Heart left ventricle (tissue), 16 donors: ENCODE measurements at regions not wholly inside any gene's neighbourhood (a gene's known extent, or its start where the extent isn't known, plus 50 kb on each side); places are given as distances from the start of the nearest gene placed in this dataset.

Experiments
- ATAC-seq, 4 donors: fragments of 200-7000 bp; cut with Tn5 transposase; one replicate each; pipeline ENCODE4 v1.9.1; 2020 to 2022; ENCODE audit warnings: moderate library complexity in 4 of 4, mild to moderate bottlenecking in 3 of 4, moderate number of reproducible peaks in 1 of 4
- DNase-seq, 5 donors: peaks; one replicate each; pipeline ENCODE4 v3.0.0-alpha.2; 2020
- H3K27ac ChIP-seq, 12 donors: fragments of 200-600 bp; sonication (generic) in 4 of 12; one replicate each; pipeline versions ENCODE4 v1.5.0 to v1.8.0; 2016 to 2022; ENCODE audit warnings: mild to moderate bottlenecking in 2 of 12
- H3K27me3 ChIP-seq, 9 donors: fragments of 200-600 bp; sonication (generic) in 2 of 9; one replicate each; pipeline versions ENCODE4 v1.5.1 to v1.8.0; 2016 to 2022; ENCODE audit warnings: mild to moderate bottlenecking in 3 of 9
- H3K36me3 ChIP-seq, 9 donors: fragments of 200-600 bp; sonication (generic) in 2 of 9; one replicate each; pipeline versions ENCODE4 v1.5.0 to v1.8.0; 2018 to 2022; ENCODE audit warnings: mild to moderate bottlenecking in 2 of 9
- H3K4me1 ChIP-seq, 12 donors: fragments of 200-600 bp; sonication (generic) in 4 of 12; one replicate each; pipeline versions ENCODE4 v1.5.0 to v1.8.0; 2016 to 2022; ENCODE audit warnings: mild to moderate bottlenecking in 3 of 12
- H3K4me3 ChIP-seq, 12 donors: fragments of 200-600 bp; sonication (generic) in 4 of 12; one replicate each; pipeline versions ENCODE4 v1.5.0 to v1.8.0; 2017 to 2022; ENCODE audit warnings: mild to moderate bottlenecking in 9 of 12, moderate library complexity in 4 of 12
- H3K9me3 ChIP-seq, 12 donors: fragments of 200-600 bp; sonication (generic) in 4 of 12; one replicate each; pipeline versions ENCODE4 v1.5.0 to v1.8.0; 2016 to 2022; ENCODE audit warnings: mild to moderate bottlenecking in 1 of 12
- CTCF ChIP-seq, 12 donors: fragments of 200-600 bp; sonication (generic) in 4 of 12; IDR thresholded peaks; one replicate each; pipeline versions ENCODE4 v1.5.0 to v1.8.0; 2018 to 2022; ENCODE audit warnings: antibody characterized with exemption in 12 of 12, mild to moderate bottlenecking in 5 of 12
- POLR2A ChIP-seq, 2 donors: fragments of 450-650 bp; IDR thresholded peaks; one replicate each; pipeline ENCODE4 v1.6.1; 2017; ENCODE audit warnings: antibody characterized with exemption in 2 of 2, mild to moderate bottlenecking in 2 of 2, moderate library complexity in 2 of 2
- WGBS, 4 donors: extraction: QIAGEN DNeasy Blood & Tissue Kit in 2 of 4; methylation state at CpG; one replicate each; pipeline versions ENCODE4 v1.1.5 to v1.1.7; 2013 to 2018; 5-methylcytosine and 5-hydroxymethylcytosine counted together
- intact Hi-C, 10 donors: fragments of 100-400 bp; cut with DNase I; formaldehyde crosslinking; loops; one replicate each; pipeline versions ENCODE4 v1.11.1 to v1.14.2; 2022
- donor health status: ischemic (EF 13 %, LVEDD 7.1; RV severe dilation, severe dysfunction).
- donor health status: healthy with polysubstance abuse.
- donor health status: DM: no; HTN: yes; CAD: no.
- donor health status: DM: no; HTN: no; CAD: no.
- donor health status: ischemic (EF 25% LVEDD 6.9; RV normal size, moderate dysfunction).
- donor health status: ischemic (EF 25% LVEDD 5.7; RV mildly dilated, moderate dysfunction).
- donor health status: healthy.
- donor health status: DM: yes; HTN: yes; CAD: no.
- donor health status: ischemic (EF 35%, LVEDD 5.7; RV mildly dilated, moderate dysfunction).
- donor health status: nonischemic (EF 11% LVEDD 7.7; RV severe dilation, severe dysfunction).
- donor health status: DM: yes; HTN: yes; CAD: no.
- donor health status: PGD.
- donor health status: ischemic (EF 29% LVEDD 5.4; RV normal size, mild dysfunction).
- donor health status: nonischemic (EF 23%, LVEDD 6.1; RV moderate dilation, normal function).

GRCh38 chr12:74747305-74747704 lies 209.7 kb downstream of the ATXN7L3B start:
- no peak for DNase-seq
- H3K27ac ChIP-seq: no peak overlapping the region
- no peaks in the 10 kb centered on the region for H3K4me1 ChIP-seq
- no peaks in the 10 kb centered on the region for H3K27me3 ChIP-seq
- intact Hi-C loops: no loop called here
- no peak for ATAC-seq
- H3K9me3 ChIP-seq: no peaks in the 10 kb centered on the region
- H3K36me3 ChIP-seq: no peaks in the 10 kb centered on the region
- no peak overlapping the region for H3K4me3 ChIP-seq
- TF ChIP-seq CTCF (IDR thresholded peaks at IDR 0.05) (no peak), POLR2A (IDR thresholded peaks at IDR 0.05) (no peak)

GRCh38 chr12:74751441-74751840 lies 213.8 kb downstream of the ATXN7L3B start:
- no peak for DNase-seq
- ATAC-seq: no peak
- TF ChIP-seq CTCF (IDR thresholded peaks at IDR 0.05): no peak
- TF ChIP-seq POLR2A (IDR thresholded peaks at IDR 0.05): no peak
- Histone ChIP-seq H3K27me3 (no peaks in the 10 kb centered on the region), H3K27ac (no peak overlapping the region), H3K4me3 (no peak overlapping the region), H3K9me3 (peaks cover 0 to 8% (median 0%) of the 10 kb centered on the region in 12 donors), H3K36me3 (no peaks in the 10 kb centered on the region), H3K4me1 (no peaks in the 10 kb centered on the region)
- intact Hi-C loops: no loop called here
- WGBS, 4 donors: 72 to 83% (median 78%) methylated on average over 1 of the region's 1 CpG

GRCh38 chr12:74752215-74752614 lies 214.6 kb downstream of the ATXN7L3B start:
- ATAC-seq: no peak
- H3K4me3 ChIP-seq: no peak overlapping the region
- WGBS, 4 donors: 77 to 81% (median 80%) methylated on average over 3 of the region's 3 CpGs

GRCh38 chr12:74770552-74770951 lies 232.9 kb downstream of the ATXN7L3B start:
- Histone ChIP-seq H3K4me3 (no peak overlapping the region), H3K36me3 (no peaks in the 10 kb centered on the region), H3K4me1 (no peaks in the 10 kb centered on the region), H3K27ac (no peak overlapping the region), H3K27me3 (no peaks in the 10 kb centered on the region), H3K9me3 (no peaks in the 10 kb centered on the region)
- intact Hi-C loops: no loop called here
- DNase-seq (no peak), ATAC-seq (no peak)
- TF ChIP-seq POLR2A (IDR thresholded peaks at IDR 0.05): no peak
- no peak for TF ChIP-seq CTCF (IDR thresholded peaks at IDR 0.05)

More at GRCh38 chr12:74752215-74752614, 214.6 kb downstream of the ATXN7L3B start:
- Histone ChIP-seq H3K27me3 (no peaks in the 10 kb centered on the region), H3K27ac (no peak overlapping the region), H3K9me3 (peaks cover 0 to 10% (median 0%) of the 10 kb centered on the region in 12 donors), H3K4me1 (no peaks in the 10 kb centered on the region), H3K36me3 (no peaks in the 10 kb centered on the region)
- intact Hi-C loops: no loop called here
- TF ChIP-seq CTCF (IDR thresholded peaks at IDR 0.05) (no peak), POLR2A (IDR thresholded peaks at IDR 0.05) (no peak)
- no peak for DNase-seq
